Astrocyte of the spinal cord (primary cell): ENCODE measurements at regions not wholly inside any gene's neighbourhood (a gene's known extent, or its start where the extent isn't known, plus 50 kb on each side); places are given as distances from the start of the nearest gene placed in this dataset.

Experiments used
- DNase-seq: peaks from one replicate; pipeline ENCODE4 v3.0.0; 2011; ENCODE audit warnings: low read depth, low spot score
- H3K4me3 ChIP-seq: 2 replicates; pipeline ENCODE4 v1.5.1; 2011; ENCODE audit warnings: low read depth, mild to moderate bottlenecking, low read length, moderate library complexity
- in situ Hi-C: cut with HindIII; loops from 2 replicates; pipeline ENCODE4 v1.10.0; 2017; ENCODE audit warnings: low sequenced_read_pairs
- TF ChIP-seq, protein P1 (sequence below): IDR thresholded peaks from 2 replicates; pipeline ENCODE4 v1.5.1; 2012; ENCODE audit warnings: low read depth, mild to moderate bottlenecking, low read length, inconsistent platforms

DNA sequence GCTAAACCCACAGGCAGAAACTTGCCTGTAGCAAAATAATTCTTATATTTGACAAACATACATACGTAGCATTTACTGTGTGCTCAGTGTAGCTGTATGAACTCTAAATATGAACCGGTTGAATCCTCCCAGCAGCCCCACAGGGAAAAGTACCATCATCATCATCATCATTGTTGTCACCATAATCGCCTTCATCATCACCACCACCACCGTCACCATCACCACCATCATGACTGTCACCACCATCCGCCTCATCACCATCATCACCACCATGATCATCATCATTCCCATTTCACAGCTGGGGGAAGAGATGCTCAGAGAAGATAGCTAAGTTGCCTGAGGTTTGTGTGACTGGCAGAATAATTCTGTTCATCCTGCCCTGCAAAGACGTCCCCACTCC is 81.7 kb downstream of the IRF8 start:
- in situ Hi-C loops, result no loop called here
- DNase-seq, result no peak
- TF ChIP-seq, protein P1, sequence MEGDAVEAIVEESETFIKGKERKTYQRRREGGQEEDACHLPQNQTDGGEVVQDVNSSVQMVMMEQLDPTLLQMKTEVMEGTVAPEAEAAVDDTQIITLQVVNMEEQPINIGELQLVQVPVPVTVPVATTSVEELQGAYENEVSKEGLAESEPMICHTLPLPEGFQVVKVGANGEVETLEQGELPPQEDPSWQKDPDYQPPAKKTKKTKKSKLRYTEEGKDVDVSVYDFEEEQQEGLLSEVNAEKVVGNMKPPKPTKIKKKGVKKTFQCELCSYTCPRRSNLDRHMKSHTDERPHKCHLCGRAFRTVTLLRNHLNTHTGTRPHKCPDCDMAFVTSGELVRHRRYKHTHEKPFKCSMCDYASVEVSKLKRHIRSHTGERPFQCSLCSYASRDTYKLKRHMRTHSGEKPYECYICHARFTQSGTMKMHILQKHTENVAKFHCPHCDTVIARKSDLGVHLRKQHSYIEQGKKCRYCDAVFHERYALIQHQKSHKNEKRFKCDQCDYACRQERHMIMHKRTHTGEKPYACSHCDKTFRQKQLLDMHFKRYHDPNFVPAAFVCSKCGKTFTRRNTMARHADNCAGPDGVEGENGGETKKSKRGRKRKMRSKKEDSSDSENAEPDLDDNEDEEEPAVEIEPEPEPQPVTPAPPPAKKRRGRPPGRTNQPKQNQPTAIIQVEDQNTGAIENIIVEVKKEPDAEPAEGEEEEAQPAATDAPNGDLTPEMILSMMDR, result no peak
- H3K4me3 ChIP-seq, result no peak overlapping the region

DNA sequence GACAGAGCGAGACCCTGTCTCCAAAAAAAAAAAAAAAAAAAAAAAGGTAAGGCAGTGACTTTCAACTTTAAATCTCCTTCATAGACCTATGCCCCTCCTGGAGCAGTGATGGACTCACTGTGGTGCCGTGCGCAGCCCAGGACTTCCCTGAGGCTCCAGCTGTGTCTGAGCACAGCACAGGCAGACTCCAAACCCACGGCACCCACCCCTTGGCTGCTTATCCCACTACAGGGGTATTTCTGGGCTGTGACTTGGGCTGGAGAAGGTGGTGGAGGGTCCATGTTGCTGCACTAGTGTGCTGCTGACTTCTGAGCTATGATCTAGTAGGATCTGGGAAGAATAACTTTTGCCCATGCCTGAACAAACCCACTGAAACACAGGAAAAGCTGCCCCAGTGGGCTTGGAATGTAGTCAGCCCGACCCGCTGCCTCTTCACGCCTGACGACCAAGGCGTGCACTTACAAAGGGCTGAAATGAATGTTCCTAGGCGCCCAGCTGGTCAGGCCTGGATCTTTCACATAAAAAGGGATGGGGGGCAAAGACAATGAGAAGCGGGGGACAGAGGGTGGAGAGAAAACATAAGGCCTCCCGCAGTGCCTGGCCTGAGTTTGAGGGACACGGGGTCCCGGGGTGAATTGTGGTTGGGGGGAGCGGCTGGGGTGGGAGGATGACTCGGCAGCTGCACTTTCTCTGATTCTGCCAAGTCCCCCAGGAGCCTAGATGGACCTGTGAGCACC is 83.0 kb downstream of the IRF8 start:
- TF ChIP-seq, protein P1, result no peak
- in situ Hi-C loops, result no loop called here
- no peak overlapping the region for H3K4me3 ChIP-seq

DNA sequence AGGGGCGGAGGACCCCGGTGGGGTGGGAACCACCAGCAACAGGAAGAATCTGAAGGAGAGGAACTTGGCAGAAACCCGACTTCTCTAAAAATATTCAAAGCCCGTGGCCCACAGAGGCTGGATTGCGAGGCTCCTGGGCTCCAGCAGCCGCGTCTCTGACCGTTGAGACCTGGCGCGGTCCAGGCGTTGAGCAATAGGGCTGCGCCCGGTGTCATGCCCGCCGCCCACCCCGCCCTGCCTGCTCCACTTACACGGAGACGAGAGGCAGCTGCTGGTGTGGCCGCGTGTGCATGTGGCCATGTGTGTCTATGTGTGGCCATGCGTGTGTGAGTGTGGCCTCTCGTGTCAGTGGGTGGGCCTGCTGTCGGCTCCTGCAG is 83.6 kb downstream of the IRF8 start:
- TF ChIP-seq, protein P1, result no peak
- no peak overlapping the region for H3K4me3 ChIP-seq
- no peak for DNase-seq
- in situ Hi-C loops, result no loop called here

More for the DNA sequence above, 83.0 kb downstream of the IRF8 start:
- DNase-seq, result no peak

DNA sequence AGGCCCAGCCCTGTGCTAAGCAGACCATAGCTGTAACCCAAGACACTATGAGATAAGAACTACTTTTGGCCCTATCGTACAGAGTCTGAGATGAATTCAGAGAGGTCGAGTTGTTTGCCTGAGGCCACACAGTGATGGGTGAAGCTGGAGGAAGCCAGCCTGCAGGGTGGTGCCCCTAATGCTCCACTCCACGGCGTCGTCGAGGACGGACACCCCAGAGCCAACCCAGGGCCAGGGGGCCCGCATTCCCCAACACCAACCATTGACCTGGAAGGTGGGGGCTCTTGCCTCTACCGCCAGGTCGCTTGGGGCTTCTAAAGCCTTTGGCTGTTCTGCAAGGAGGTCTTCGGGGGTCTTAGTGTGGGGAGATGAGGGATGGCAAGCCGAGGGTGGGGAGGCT is 84.1 kb downstream of the IRF8 start:
- H3K4me3 ChIP-seq, result no peak overlapping the region
- in situ Hi-C loops, result no loop called here
- DNase-seq, result no peak
- TF ChIP-seq, protein P1, result no peak

DNA sequence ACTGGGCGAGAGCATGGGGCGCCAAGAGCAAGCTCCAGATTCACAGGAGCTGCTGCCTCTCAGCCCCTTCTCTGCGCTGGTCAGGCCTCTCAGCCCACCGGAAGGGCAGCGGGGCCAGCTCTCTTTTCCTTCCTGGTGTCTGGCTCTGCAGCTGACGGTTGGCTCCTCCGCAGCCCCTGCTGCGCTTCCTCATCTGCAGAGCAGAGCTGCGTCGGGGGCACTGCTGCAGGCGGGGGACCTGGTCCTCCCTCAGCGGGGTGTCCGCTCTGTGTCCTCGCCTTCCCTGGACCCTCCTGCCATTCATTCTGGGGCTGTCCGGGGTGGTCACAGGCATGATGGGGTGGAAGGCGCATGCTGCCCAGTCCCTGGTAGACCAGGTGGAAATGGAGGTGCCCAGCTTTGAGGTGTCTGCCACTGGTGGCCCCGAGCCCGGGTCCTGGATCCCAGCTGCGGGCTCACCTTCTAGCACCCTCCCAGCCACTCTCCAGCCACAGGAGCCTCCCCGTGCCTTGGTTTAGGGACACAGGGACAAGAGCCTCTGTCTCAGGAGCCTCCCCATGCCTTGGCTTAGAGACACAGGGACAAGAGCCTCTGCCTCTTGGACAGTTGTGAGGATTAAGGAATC is 84.8 kb downstream of the IRF8 start:
- DNase-seq, result no peak
- TF ChIP-seq, protein P1, result no peak
- H3K4me3 ChIP-seq, result no peak overlapping the region
- in situ Hi-C loops, result no loop called here

DNA sequence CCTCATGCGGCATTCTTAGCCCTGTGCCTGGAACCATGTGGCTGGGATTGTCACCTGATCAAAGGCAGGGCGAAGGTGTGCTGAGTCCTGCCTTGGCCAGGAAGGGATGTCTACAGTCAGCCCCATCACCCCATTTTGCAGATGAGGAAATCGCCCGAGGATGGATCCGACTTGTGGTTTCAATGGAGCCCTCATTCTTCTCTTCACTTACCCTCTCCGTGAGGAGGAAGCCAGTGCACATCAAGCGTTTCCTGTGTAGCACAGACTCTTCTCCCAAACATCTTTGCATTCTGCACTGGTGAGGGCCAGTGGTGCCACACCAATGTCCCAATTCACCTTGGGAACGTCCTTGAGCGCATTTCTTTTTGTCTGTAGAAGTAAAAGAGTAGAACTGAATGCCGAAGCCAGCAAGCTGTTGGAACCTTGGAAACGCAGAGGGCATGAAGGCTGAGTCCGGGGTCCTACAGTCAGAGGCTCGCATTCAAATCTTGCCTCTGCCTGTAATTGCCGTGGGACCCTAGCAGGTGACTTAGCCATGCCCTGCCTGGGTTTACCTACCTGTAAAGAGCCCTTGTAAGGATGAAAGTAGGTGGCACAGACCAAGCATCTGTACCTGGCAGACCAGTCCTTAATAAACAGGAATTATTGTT is 85.4 kb downstream of the IRF8 start:
- in situ Hi-C loops, result no loop called here
- TF ChIP-seq, protein P1, result no peak
- no peak for DNase-seq
- H3K4me3 ChIP-seq, result no peak overlapping the region
